MM.1S (cell line): ENCODE measurements at regions not wholly inside any gene's neighbourhood (a gene's known extent, or its start where the extent isn't known, plus 50 kb on each side); places are given as distances from the start of the nearest gene placed in this dataset.

Experiments
- EZH2phosphoT487 ChIP-seq: fragments of 300-600 bp; sonication (generic); IDR thresholded peaks from 2 replicates; pipeline ENCODE4 v1.6.1; 2018; ENCODE audit warnings: antibody characterized with exemption, low read length
- TF ChIP-seq, protein P1 (sequence below): fragments of 300-600 bp; sonication (generic); IDR thresholded peaks from 2 replicates; pipeline ENCODE4 v1.5.1; 2016; ENCODE audit warnings: antibody characterized with exemption, low read length, mixed read lengths

DNA sequence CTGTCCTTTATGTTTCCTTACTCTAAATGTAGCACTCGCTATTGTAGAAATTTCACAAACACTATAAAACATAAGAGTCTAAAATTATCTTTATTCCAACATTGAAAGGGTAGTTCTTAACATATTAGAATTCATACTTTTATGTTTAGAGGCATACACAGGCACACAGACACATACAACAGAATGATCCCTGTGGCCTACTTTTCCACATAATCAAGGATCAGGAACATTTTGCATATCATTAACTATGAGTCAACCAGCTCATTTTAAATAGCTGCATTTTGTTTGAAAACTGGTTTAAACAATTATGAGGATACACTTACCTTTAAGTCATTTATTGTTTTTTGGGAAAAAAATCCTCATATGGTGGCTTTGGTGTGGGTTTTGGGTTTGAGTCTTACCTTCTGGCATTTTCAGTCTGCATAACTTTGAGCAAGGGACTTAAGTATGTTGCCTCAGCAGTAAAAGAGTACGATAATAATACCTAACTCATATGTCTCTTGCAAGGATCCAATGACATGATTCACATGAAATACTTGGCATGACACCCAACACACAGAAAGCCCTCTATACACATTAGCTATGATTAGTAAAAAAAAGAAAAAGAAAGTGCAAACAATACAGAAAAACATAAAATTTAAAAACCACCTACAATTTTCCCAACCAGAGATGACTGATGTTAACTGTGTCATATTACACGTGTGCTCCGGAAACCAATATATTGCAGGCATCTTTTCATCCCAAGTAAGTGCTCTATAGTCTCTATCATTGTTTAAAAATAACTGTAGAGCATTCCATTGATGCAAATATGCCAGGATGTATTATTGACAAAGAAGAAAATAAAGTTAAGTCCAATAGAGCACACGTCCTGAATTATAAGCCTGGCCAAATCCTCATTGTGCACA is 213.1 kb upstream of the ADAMTS9 start:
- no peak for TF ChIP-seq EZH2phosphoT487
- TF ChIP-seq, protein P1, sequence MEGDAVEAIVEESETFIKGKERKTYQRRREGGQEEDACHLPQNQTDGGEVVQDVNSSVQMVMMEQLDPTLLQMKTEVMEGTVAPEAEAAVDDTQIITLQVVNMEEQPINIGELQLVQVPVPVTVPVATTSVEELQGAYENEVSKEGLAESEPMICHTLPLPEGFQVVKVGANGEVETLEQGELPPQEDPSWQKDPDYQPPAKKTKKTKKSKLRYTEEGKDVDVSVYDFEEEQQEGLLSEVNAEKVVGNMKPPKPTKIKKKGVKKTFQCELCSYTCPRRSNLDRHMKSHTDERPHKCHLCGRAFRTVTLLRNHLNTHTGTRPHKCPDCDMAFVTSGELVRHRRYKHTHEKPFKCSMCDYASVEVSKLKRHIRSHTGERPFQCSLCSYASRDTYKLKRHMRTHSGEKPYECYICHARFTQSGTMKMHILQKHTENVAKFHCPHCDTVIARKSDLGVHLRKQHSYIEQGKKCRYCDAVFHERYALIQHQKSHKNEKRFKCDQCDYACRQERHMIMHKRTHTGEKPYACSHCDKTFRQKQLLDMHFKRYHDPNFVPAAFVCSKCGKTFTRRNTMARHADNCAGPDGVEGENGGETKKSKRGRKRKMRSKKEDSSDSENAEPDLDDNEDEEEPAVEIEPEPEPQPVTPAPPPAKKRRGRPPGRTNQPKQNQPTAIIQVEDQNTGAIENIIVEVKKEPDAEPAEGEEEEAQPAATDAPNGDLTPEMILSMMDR: no peak
